K562 (cell line): ENCODE measurements at regions not wholly inside any gene's neighbourhood (a gene's known extent, or its start where the extent isn't known, plus 50 kb on each side); places are given as distances from the start of the nearest gene placed in this dataset.

ENCODE experiments used
- ATAC-seq: fragments of 200-7000 bp; cut with Tn5 transposase; 3 replicates; pipeline ENCODE4 v1.9.1; 2020; ENCODE audit warnings: moderate library complexity
- BruUV-seq: library from RNA; stranded (reverse); fragments of 400-500 nt; replicated peaks from 2 replicates; lab custom pipeline; 2021; lab: Mats Ljungman, UMichigan
- CTCF ChIA-PET: fragments of 300-600 bp; formaldehyde crosslinking; extraction: SDS; loops from one replicate; lab custom pipeline; 2021; ENCODE audit warnings: low intra/inter-chr PET ratio; lab: Yijun Ruan, JAX
- POLR2A ChIA-PET: fragments of 300-600, 350-650 bp; sonication (Branson Sonifier 250); formaldehyde crosslinking; extraction: SDS; loops from one replicate; lab custom pipeline; 2021; ENCODE audit warnings: antibody characterized with exemption, inconsistent platforms; lab: Yijun Ruan, JAX
- DNase-seq, 4 experiments: peaks; one replicate each; pipeline versions ENCODE4 v3.0.0 to v3.0.0-alpha.2; 2011 to 2018; ENCODE audit warnings: low spot score in 3 of 4, mixed read lengths in 3 of 4; ENCODE audit errors: extremely low read depth in 1 of 4
- FAIRE-seq: peaks from 2 replicates; lab custom pipeline; 2011; peaks lifted over from hg19 to GRCh38; lab: Jason Lieb, UNC
- H2AFZ ChIP-seq: 2 replicates; pipeline ENCODE4 v1.6.0; 2011; ENCODE audit warnings: low read depth, low read length, control low read depth, inconsistent platforms
- H3K27ac ChIP-seq: fragments of 200-600 bp; 3 replicates; pipeline ENCODE4 v1.8.0; 2011; ENCODE audit warnings: low read depth, mild to moderate bottlenecking, control low read depth, inconsistent platforms, low read length, moderate library complexity, mixed read lengths; ENCODE audit errors: extremely low read depth
- H3K27me3 ChIP-seq, 2 experiments: fragments of 300-600 bp in 1 of 2; 2 replicates in 1 of 2; 3 replicates in 1 of 2; pipeline versions ENCODE4 v1.6.0 to v1.8.0; 2011; ENCODE audit warnings: inconsistent platforms in 2 of 2, low read length in 2 of 2, mild to moderate bottlenecking in 1 of 2, mixed read lengths in 1 of 2, moderate library complexity in 1 of 2; ENCODE audit not compliant: control insufficient read depth in 2 of 2, insufficient read depth in 2 of 2
- H3K36me3 ChIP-seq: fragments of 300-600 bp; 3 replicates; pipeline ENCODE4 v1.8.0; 2011; ENCODE audit warnings: mild to moderate bottlenecking, low read length, inconsistent platforms; ENCODE audit not compliant: control insufficient read depth, insufficient read depth
- H3K4me1 ChIP-seq, 2 experiments: fragments of 200-600 bp in 1 of 2; replicated peaks in 1 of 2; 2 replicates in 1 of 2; 3 replicates in 1 of 2; pipeline versions ENCODE4 v1.5.1 to v1.8.0; 2011; ENCODE audit warnings: inconsistent platforms in 2 of 2, low read length in 2 of 2, mild to moderate bottlenecking in 1 of 2, mixed read lengths in 1 of 2, moderate library complexity in 1 of 2; ENCODE audit not compliant: control insufficient read depth in 2 of 2, insufficient read depth in 2 of 2
- H3K4me2 ChIP-seq: 2 replicates; pipeline ENCODE4 v1.6.1; 2011; ENCODE audit warnings: low read length, control low read depth, inconsistent platforms, mixed read lengths; ENCODE audit not compliant: insufficient read depth
- H3K4me3 ChIP-seq: fragments of 200-600 bp; sonication (generic), shearing (Covaris generic); 2 replicates; pipeline ENCODE4 v1.5.1; 2016; ENCODE audit warnings: control low read depth, inconsistent platforms
- H3K79me2 ChIP-seq: fragments of 200-600 bp; 3 replicates; pipeline ENCODE4 v1.8.0; 2011; ENCODE audit warnings: low read length, inconsistent platforms; ENCODE audit not compliant: control insufficient read depth, insufficient read depth
- H3K9ac ChIP-seq, 2 experiments: 2 replicates each; pipeline versions ENCODE4 v1.6.0 to v1.6.1; 2011; ENCODE audit warnings: low read depth in 2 of 2, low read length in 2 of 2, control low read depth in 1 of 2, inconsistent platforms in 1 of 2, mild to moderate bottlenecking in 1 of 2, mixed read lengths in 1 of 2; ENCODE audit not compliant: insufficient read depth in 1 of 2
- H3K9me1 ChIP-seq: one replicate; pipeline ENCODE4 v1.6.0; 2011; ENCODE audit warnings: inconsistent platforms, mild to moderate bottlenecking, low read length, moderate library complexity; ENCODE audit not compliant: control insufficient read depth, insufficient read depth
- H3K9me3 ChIP-seq: replicated peaks from 2 replicates; pipeline ENCODE4 v1.5.1; 2011; ENCODE audit warnings: low read depth, low read length, inconsistent platforms; ENCODE audit not compliant: control insufficient read depth, insufficient read depth
- H4K20me1 ChIP-seq: replicated peaks from 2 replicates; pipeline ENCODE4 v1.6.1; 2011; ENCODE audit warnings: low read length, inconsistent platforms, mixed read lengths; ENCODE audit not compliant: control insufficient read depth, insufficient read depth
- COPS2 ChIP-seq: fragments of 450-650 bp; conservative IDR thresholded peaks from 2 replicates; pipeline ENCODE4 v1.6.1; 2016; ENCODE audit warnings: mild to moderate bottlenecking, moderate library complexity
- CREBBP ChIP-seq: IDR thresholded peaks from one replicate; pipeline ENCODE4 v1.6.1; 2012; ENCODE audit warnings: low read depth, mild to moderate bottlenecking, control low read depth, inconsistent platforms, low read length
- CXXC5 ChIP-seq: fragments of 250-450 bp; sonication (Bioruptor Pico); IDR thresholded peaks from 2 replicates; pipeline ENCODE4 v1.8.0; 2022; ENCODE audit warnings: inconsistent platforms, mild to moderate bottlenecking, moderate library complexity
- FUS ChIP-seq: fragments of 200-400 bp; formaldehyde crosslinking; optimal IDR thresholded peaks from 2 replicates; pipeline ENCODE3; 2017; ENCODE audit warnings: low read depth, low read length
- LEF1 ChIP-seq: fragments of 450-650 bp; IDR thresholded peaks from 2 replicates; pipeline ENCODE4 v1.6.1; 2016; ENCODE audit warnings: mild to moderate bottlenecking
- MECOM ChIP-seq: fragments of 250-450 bp; sonication (Bioruptor Pico); IDR thresholded peaks from 2 replicates; pipeline ENCODE4 v1.8.0; 2022; ENCODE audit warnings: inconsistent platforms
- NFRKB ChIP-seq: fragments of 450-650 bp; IDR thresholded peaks from 2 replicates; pipeline ENCODE4 v1.6.1; 2016; ENCODE audit warnings: low read depth
- PHB2 ChIP-seq: fragments of 450-650 bp; IDR thresholded peaks from 2 replicates; pipeline ENCODE4 v1.6.1; 2017; ENCODE audit warnings: low read depth
- RFX5 ChIP-seq: IDR thresholded peaks from 2 replicates; pipeline ENCODE4 v1.6.1; 2011; ENCODE audit warnings: low read depth, mild to moderate bottlenecking, improper control_type of control experiment, low read length
- SMAD2 ChIP-seq: fragments of 150-350 bp; IDR thresholded peaks from 2 replicates; pipeline ENCODE4 v1.6.1; 2014; ENCODE audit warnings: low read depth, mild to moderate bottlenecking, low read length
- SUPT5H ChIP-seq: fragments of 450-650 bp; IDR thresholded peaks from 2 replicates; pipeline ENCODE4 v1.6.1; 2016
- TBL1XR1 ChIP-seq, 2 experiments: IDR thresholded peaks; 2 replicates each; pipeline ENCODE4 v1.6.1; 2012; ENCODE audit warnings: improper control_type of control experiment in 2 of 2, low read length in 2 of 2, mild to moderate bottlenecking in 1 of 2
- ZNF134 ChIP-seq: fragments of 250-450 bp; sonication (Bioruptor Pico); conservative IDR thresholded peaks from 2 replicates; pipeline ENCODE4 v1.4.0; 2020
- ZNF717 ChIP-seq: fragments of 250-450 bp; sonication (Bioruptor Pico); IDR thresholded peaks from 2 replicates; pipeline ENCODE4 v1.5.0; 2021
- WGBS: fragments of 100-300 bp; shearing (Covaris generic); methylation state at CpG from one replicate; pipeline ENCODE4 v1.1.6; 2016; ENCODE audit warnings: low coverage, mixed read lengths; ENCODE audit not compliant: insufficient coverage; ENCODE audit errors: missing lambda C conversion rate; 5-methylcytosine and 5-hydroxymethylcytosine counted together
- in situ Hi-C: fragments of 300-500 bp; cut with MboI; formaldehyde crosslinking; loops from 4 replicates; pipeline ENCODE4 v1.15.0; 2018; ENCODE audit warnings: inconsistent platforms, mixed read lengths
- intact Hi-C: fragments of 100-400 bp; cut with micrococcal nuclease; formaldehyde crosslinking; loops from 2 replicates; pipeline ENCODE4 v1.14.2; 2022
- TF ChIP-seq, protein P1 (sequence below): IDR thresholded peaks from 2 replicates; pipeline ENCODE4 v1.6.1; 2012; ENCODE audit warnings: low read depth, low read length, improper control_type of control experiment, borderline replicate concordance
- TF ChIP-seq, protein P2 (sequence below), 2 experiments: fragments of 450-650 bp; conservative IDR thresholded peaks; 2 replicates each; pipeline ENCODE4 v1.6.1; 2017; ENCODE audit warnings: mild to moderate bottlenecking in 2 of 2, moderate library complexity in 2 of 2
- TF ChIP-seq, protein P3 (sequence below): fragments of 450-650 bp; formaldehyde crosslinking; IDR thresholded peaks from 2 replicates; pipeline ENCODE4 v1.4.0; 2020; ENCODE audit warnings: mild to moderate bottlenecking, mixed read lengths

DNA sequence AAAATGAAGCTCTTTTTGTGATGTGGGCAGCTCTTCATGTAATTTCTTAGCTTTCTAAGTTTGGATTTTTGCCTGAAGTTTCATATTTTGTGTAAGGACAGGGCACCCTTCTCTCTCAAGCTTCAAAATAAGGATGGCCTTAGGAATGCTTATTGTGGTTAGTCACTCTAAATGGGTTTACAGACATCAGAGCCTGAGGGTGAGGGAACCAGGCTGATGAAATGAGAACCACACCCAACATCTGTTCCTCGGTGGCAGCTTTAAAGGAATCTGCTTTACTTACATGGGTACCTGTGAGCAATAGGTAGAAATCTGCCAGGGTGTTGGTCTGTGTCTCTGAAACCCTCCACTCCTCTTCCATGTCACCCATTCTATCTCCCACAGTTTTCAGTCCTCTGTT, 174.3 kb downstream of the EMX2 start:
- Histone ChIP-seq H3K4me1 (no peaks in the 10 kb centered on the region), H4K20me1 (no peaks in the 10 kb centered on the region), H3K9me3 (no peaks in the 10 kb centered on the region), H3K27ac (no peak overlapping the region), H3K9me1 (no peaks in the 10 kb centered on the region), H3K36me3 (no peaks in the 10 kb centered on the region), H3K9ac (no peak overlapping the region), H3K4me2 (no peak overlapping the region), H2AFZ (no peak overlapping the region), H3K79me2 (no peaks in the 10 kb centered on the region), H3K27me3 (no peaks in the 10 kb centered on the region), H3K4me3 (no peak overlapping the region)
- BruUV-seq, result no TSS peak
- ChIA-PET CTCF (no interaction called here), POLR2A (interaction anchor here (1.0 kb wide), 1 partner anchor 44 kb away, joined by 3 read pairs; no protein-coding TSS in a partner anchor)
- DNase-seq (no peak), ATAC-seq (no peak), FAIRE-seq (no peak)
- TF ChIP-seq, protein P1, sequence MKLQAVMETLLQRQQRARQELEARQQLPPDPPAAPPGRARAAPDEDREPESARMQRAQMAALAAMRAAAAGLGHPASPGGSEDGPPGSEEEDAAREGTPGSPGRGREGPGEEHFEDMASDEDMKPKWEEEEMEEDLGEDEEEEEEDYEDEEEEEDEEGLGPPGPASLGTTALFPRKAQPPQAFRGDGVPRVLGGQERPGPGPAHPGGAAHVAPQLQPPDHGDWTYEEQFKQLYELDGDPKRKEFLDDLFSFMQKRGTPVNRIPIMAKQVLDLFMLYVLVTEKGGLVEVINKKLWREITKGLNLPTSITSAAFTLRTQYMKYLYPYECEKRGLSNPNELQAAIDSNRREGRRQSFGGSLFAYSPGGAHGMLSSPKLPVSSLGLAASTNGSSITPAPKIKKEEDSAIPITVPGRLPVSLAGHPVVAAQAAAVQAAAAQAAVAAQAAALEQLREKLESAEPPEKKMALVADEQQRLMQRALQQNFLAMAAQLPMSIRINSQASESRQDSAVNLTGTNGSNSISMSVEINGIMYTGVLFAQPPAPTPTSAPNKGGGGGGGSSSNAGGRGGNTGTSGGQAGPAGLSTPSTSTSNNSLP, result no peak
- no peak for TF ChIP-seq TBL1XR1 (IDR thresholded peaks at IDR 0.05; ENCODE audit: low read length in 2 of 2)
- TF ChIP-seq CXXC5, result no peak
- no peak for TF ChIP-seq CREBBP
- no peak for TF ChIP-seq LEF1
- TF ChIP-seq MECOM (CRISPR knock-in tag), result no peak
- no peak for TF ChIP-seq RFX5
- TF ChIP-seq PHB2, result no peak
- TF ChIP-seq SMAD2, result no peak
- TF ChIP-seq COPS2, result no peak
- TF ChIP-seq, protein P2, sequence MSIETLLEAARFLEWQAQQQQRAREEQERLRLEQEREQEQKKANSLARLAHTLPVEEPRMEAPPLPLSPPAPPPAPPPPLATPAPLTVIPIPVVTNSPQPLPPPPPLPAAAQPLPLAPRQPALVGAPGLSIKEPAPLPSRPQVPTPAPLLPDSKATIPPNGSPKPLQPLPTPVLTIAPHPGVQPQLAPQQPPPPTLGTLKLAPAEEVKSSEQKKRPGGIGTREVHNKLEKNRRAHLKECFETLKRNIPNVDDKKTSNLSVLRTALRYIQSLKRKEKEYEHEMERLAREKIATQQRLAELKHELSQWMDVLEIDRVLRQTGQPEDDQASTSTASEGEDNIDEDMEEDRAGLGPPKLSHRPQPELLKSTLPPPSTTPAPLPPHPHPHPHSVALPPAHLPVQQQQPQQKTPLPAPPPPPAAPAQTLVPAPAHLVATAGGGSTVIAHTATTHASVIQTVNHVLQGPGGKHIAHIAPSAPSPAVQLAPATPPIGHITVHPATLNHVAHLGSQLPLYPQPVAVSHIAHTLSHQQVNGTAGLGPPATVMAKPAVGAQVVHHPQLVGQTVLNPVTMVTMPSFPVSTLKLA (conservative IDR thresholded peaks at IDR 0.05), result no peak
- TF ChIP-seq, protein P3, sequence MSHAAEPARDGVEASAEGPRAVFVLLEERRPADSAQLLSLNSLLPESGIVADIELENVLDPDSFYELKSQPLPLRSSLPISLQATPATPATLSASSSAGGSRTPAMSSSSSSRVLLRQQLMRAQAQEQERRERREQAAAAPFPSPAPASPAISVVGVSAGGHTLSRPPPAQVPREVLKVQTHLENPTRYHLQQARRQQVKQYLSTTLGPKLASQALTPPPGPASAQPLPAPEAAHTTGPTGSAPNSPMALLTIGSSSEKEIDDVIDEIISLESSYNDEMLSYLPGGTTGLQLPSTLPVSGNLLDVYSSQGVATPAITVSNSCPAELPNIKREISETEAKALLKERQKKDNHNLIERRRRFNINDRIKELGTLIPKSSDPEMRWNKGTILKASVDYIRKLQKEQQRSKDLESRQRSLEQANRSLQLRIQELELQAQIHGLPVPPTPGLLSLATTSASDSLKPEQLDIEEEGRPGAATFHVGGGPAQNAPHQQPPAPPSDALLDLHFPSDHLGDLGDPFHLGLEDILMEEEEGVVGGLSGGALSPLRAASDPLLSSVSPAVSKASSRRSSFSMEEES (CRISPR knock-in tag), result no peak
- TF ChIP-seq ZNF717, result no peak
- TF ChIP-seq FUS, result no peak
- TF ChIP-seq NFRKB, result no peak
- no peak for TF ChIP-seq SUPT5H
- TF ChIP-seq ZNF134 (CRISPR knock-in tag), result no peak
- in situ Hi-C loops, result no loop called here
- intact Hi-C loops, result no loop called here
- 8% methylated on average over 1 of the region's 1 CpG for WGBS
